K562 (cell line): ENCODE measurements at regions not wholly inside any gene's neighbourhood (a gene's known extent, or its start where the extent isn't known, plus 50 kb on each side); places are given as distances from the start of the nearest gene placed in this dataset.
"Not testable (repeated sequence)": the region's sequence is repeated elsewhere in the genome, so short reads cannot be mapped to it uniquely, and the experiment has no call there.

Experiments
- ATAC-seq: fragments of 200-7000 bp; cut with Tn5 transposase; 3 replicates; pipeline ENCODE4 v1.9.1; 2020; ENCODE audit warnings: moderate library complexity
- BruUV-seq: library from RNA; stranded (reverse); fragments of 400-500 nt; replicated peaks from 2 replicates; lab custom pipeline; 2021; lab: Mats Ljungman, UMichigan
- CTCF ChIA-PET: fragments of 300-600 bp; formaldehyde crosslinking; extraction: SDS; loops from one replicate; lab custom pipeline; 2021; ENCODE audit warnings: low intra/inter-chr PET ratio; lab: Yijun Ruan, JAX
- POLR2A ChIA-PET: fragments of 300-600, 350-650 bp; sonication (Branson Sonifier 250); formaldehyde crosslinking; extraction: SDS; loops from one replicate; lab custom pipeline; 2021; ENCODE audit warnings: antibody characterized with exemption, inconsistent platforms; lab: Yijun Ruan, JAX
- DNase-seq, 4 experiments: peaks; one replicate each; pipeline versions ENCODE4 v3.0.0 to v3.0.0-alpha.2; 2011 to 2018; ENCODE audit warnings: low spot score in 3 of 4, mixed read lengths in 3 of 4; ENCODE audit errors: extremely low read depth in 1 of 4
- FAIRE-seq: peaks from 2 replicates; lab custom pipeline; 2011; peaks lifted over from hg19 to GRCh38; lab: Jason Lieb, UNC
- H2AFZ ChIP-seq: 2 replicates; pipeline ENCODE4 v1.6.0; 2011; ENCODE audit warnings: low read depth, low read length, control low read depth, inconsistent platforms
- H3K27ac ChIP-seq: fragments of 200-600 bp; 3 replicates; pipeline ENCODE4 v1.8.0; 2011; ENCODE audit warnings: low read depth, mild to moderate bottlenecking, control low read depth, inconsistent platforms, low read length, moderate library complexity, mixed read lengths; ENCODE audit errors: extremely low read depth
- H3K27me3 ChIP-seq, 2 experiments: fragments of 300-600 bp in 1 of 2; 2 replicates in 1 of 2; 3 replicates in 1 of 2; pipeline versions ENCODE4 v1.6.0 to v1.8.0; 2011; ENCODE audit warnings: inconsistent platforms in 2 of 2, low read length in 2 of 2, mild to moderate bottlenecking in 1 of 2, mixed read lengths in 1 of 2, moderate library complexity in 1 of 2; ENCODE audit not compliant: control insufficient read depth in 2 of 2, insufficient read depth in 2 of 2
- H3K36me3 ChIP-seq: fragments of 300-600 bp; 3 replicates; pipeline ENCODE4 v1.8.0; 2011; ENCODE audit warnings: mild to moderate bottlenecking, low read length, inconsistent platforms; ENCODE audit not compliant: control insufficient read depth, insufficient read depth
- H3K4me1 ChIP-seq, 2 experiments: fragments of 200-600 bp in 1 of 2; replicated peaks in 1 of 2; 2 replicates in 1 of 2; 3 replicates in 1 of 2; pipeline versions ENCODE4 v1.5.1 to v1.8.0; 2011; ENCODE audit warnings: inconsistent platforms in 2 of 2, low read length in 2 of 2, mild to moderate bottlenecking in 1 of 2, mixed read lengths in 1 of 2, moderate library complexity in 1 of 2; ENCODE audit not compliant: control insufficient read depth in 2 of 2, insufficient read depth in 2 of 2
- H3K4me2 ChIP-seq: 2 replicates; pipeline ENCODE4 v1.6.1; 2011; ENCODE audit warnings: low read length, control low read depth, inconsistent platforms, mixed read lengths; ENCODE audit not compliant: insufficient read depth
- H3K4me3 ChIP-seq: fragments of 200-600 bp; sonication (generic), shearing (Covaris generic); 2 replicates; pipeline ENCODE4 v1.5.1; 2016; ENCODE audit warnings: control low read depth, inconsistent platforms
- H3K79me2 ChIP-seq: fragments of 200-600 bp; 3 replicates; pipeline ENCODE4 v1.8.0; 2011; ENCODE audit warnings: low read length, inconsistent platforms; ENCODE audit not compliant: control insufficient read depth, insufficient read depth
- H3K9ac ChIP-seq, 2 experiments: 2 replicates each; pipeline versions ENCODE4 v1.6.0 to v1.6.1; 2011; ENCODE audit warnings: low read depth in 2 of 2, low read length in 2 of 2, control low read depth in 1 of 2, inconsistent platforms in 1 of 2, mild to moderate bottlenecking in 1 of 2, mixed read lengths in 1 of 2; ENCODE audit not compliant: insufficient read depth in 1 of 2
- H3K9me1 ChIP-seq: one replicate; pipeline ENCODE4 v1.6.0; 2011; ENCODE audit warnings: inconsistent platforms, mild to moderate bottlenecking, low read length, moderate library complexity; ENCODE audit not compliant: control insufficient read depth, insufficient read depth
- H3K9me3 ChIP-seq: replicated peaks from 2 replicates; pipeline ENCODE4 v1.5.1; 2011; ENCODE audit warnings: low read depth, low read length, inconsistent platforms; ENCODE audit not compliant: control insufficient read depth, insufficient read depth
- H4K20me1 ChIP-seq: replicated peaks from 2 replicates; pipeline ENCODE4 v1.6.1; 2011; ENCODE audit warnings: low read length, inconsistent platforms, mixed read lengths; ENCODE audit not compliant: control insufficient read depth, insufficient read depth
- AFF1 ChIP-seq, 2 experiments: fragments of 450-650 bp; IDR thresholded peaks; 2 replicates each; pipeline ENCODE4 v1.6.1; 2018; ENCODE audit warnings: mild to moderate bottlenecking in 2 of 2, low read depth in 1 of 2; ENCODE audit not compliant: partially characterized antibody in 2 of 2
- HBP1 ChIP-seq: fragments of 450-650 bp; formaldehyde crosslinking; IDR thresholded peaks from 2 replicates; pipeline ENCODE4 v1.4.0; 2022; ENCODE audit warnings: missing genetic modification characterization
- MNT ChIP-seq, 2 experiments: fragments of 450-650 bp; conservative IDR thresholded peaks; 2 replicates each; pipeline ENCODE4 v1.6.1; 2017; ENCODE audit warnings: mild to moderate bottlenecking in 2 of 2, moderate library complexity in 2 of 2
- TEAD4 ChIP-seq, 2 experiments: sonication (generic) in 1 of 2; formaldehyde crosslinking in 1 of 2; IDR thresholded peaks; 2 replicates each; pipeline versions ENCODE4 v1.6.1 to v1.8.0; 2012 to 2022; ENCODE audit warnings: borderline replicate concordance in 1 of 2, inconsistent platforms in 1 of 2, low read length in 1 of 2, mild to moderate bottlenecking in 1 of 2, missing genetic modification reagents in 1 of 2
- ZNF175 ChIP-seq: fragments of 200-800 bp; sonication (Bioruptor generic); IDR thresholded peaks from 2 replicates; pipeline ENCODE4 v1.6.1; 2016; ENCODE audit warnings: low read depth, mild to moderate bottlenecking, missing genetic modification characterization, missing compliant biosample characterization
- ZNF3 ChIP-seq: fragments of 250-450 bp; sonication (Bioruptor Pico); IDR thresholded peaks from 2 replicates; pipeline ENCODE4 v1.5.0; 2021; ENCODE audit warnings: mild to moderate bottlenecking, moderate library complexity
- WGBS: fragments of 100-300 bp; shearing (Covaris generic); methylation state at CpG from one replicate; pipeline ENCODE4 v1.1.6; 2016; ENCODE audit warnings: low coverage, mixed read lengths; ENCODE audit not compliant: insufficient coverage; ENCODE audit errors: missing lambda C conversion rate; 5-methylcytosine and 5-hydroxymethylcytosine counted together
- in situ Hi-C: fragments of 300-500 bp; cut with MboI; formaldehyde crosslinking; loops from 4 replicates; pipeline ENCODE4 v1.15.0; 2018; ENCODE audit warnings: inconsistent platforms, mixed read lengths
- intact Hi-C: fragments of 100-400 bp; cut with micrococcal nuclease; formaldehyde crosslinking; loops from 2 replicates; pipeline ENCODE4 v1.14.2; 2022

DNA sequence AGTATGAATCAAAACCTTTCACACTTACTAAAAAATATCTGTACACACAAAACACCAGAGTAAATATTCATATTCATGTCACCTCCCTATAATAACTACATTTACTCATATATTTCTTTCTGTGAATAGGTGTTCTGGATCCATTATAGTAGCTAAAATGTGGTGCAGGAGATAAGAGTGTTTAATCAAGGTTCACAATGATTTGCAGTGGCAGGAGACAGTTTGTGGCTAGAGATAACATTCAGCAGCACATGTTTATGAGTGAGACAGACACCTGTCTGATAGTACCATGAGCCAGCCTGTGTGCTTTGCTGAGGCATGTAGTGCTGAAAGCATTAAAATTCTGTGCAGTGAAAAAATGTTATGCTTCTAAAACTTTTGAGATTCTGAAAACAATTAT lies 410.3 kb downstream of the SRGAP2C start (continued):
- TF ChIP-seq AFF1 (IDR thresholded peaks at IDR 0.05; ENCODE audit: low read depth in 1 of 2, partially characterized antibody in 2 of 2) (peak; percentile 72 to 76), TEAD4 (IDR thresholded peaks at IDR 0.05; ENCODE audit: low read length) (peak; percentile 98), TEAD4 (CRISPR knock-in tag; IDR thresholded peaks at IDR 0.05; ENCODE audit: borderline replicate concordance) (no peak), HBP1 (0 out of 2 replicates have a peak, but pooled peaks have one; percentile 28), MNT (conservative IDR thresholded peaks at IDR 0.05) (peak; percentile 70 to 83), ZNF175 (CRISPR knock-in tag) (peak; percentile 90), ZNF3 (CRISPR knock-in tag) (no peak)

- H3K79me2 ChIP-seq, CTCF ChIA-PET, intact Hi-C loops: not testable (repeated sequence)
Observed at GRCh38 chr1:121604843-121605444, 420.2 kb downstream of the SRGAP2C start.

More at GRCh38 chr1:121604843-121605444, 420.2 kb downstream of the SRGAP2C start:
- H3K9me1 ChIP-seq, ATAC-seq, H3K4me1 ChIP-seq, H3K27me3 ChIP-seq, POLR2A ChIA-PET, H3K4me2 ChIP-seq, FAIRE-seq, H3K9me3 ChIP-seq, BruUV-seq, H3K27ac ChIP-seq, H3K9ac ChIP-seq, H3K4me3 ChIP-seq, H2AFZ ChIP-seq, H4K20me1 ChIP-seq, H3K36me3 ChIP-seq, DNase-seq: not testable (repeated sequence)
- in situ Hi-C loops, result loop anchor here (5.0 kb wide), 1 partner anchor 252 kb away; no protein-coding TSS in a partner anchor
- no CpG with 5 or more reads among the region's 3 CpGs for WGBS
